ENCODE measurements at regions not wholly inside any gene's neighbourhood (a gene's known extent, or its start where the extent isn't known, plus 50 kb on each side); places are given as distances from the start of the nearest gene placed in this dataset.
"Not testable (repeated sequence)": the region's sequence is repeated elsewhere in the genome, so short reads cannot be mapped to it uniquely, and the experiment has no call there.

DNA sequence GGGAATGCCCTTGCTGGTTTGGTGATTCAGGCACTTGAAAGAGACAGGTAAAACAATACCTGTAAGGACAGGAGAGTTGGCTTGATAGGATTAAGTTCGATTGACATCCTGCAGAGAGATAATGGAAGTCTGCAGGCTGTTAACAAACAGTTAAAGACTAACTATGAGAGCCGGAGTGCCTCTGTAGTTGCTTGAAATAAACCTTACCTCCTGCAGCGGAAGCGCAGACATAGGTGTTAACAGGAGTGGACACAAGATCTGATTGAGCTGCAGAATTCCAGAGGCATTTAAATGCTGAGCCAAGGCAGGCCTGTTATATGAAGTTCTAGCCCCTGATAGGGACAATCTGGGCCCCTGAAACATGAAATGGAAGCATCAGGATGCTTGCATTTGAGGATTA is 416.7 kb upstream of the MAOA start:
- DNase-seq, result no peak

DNA sequence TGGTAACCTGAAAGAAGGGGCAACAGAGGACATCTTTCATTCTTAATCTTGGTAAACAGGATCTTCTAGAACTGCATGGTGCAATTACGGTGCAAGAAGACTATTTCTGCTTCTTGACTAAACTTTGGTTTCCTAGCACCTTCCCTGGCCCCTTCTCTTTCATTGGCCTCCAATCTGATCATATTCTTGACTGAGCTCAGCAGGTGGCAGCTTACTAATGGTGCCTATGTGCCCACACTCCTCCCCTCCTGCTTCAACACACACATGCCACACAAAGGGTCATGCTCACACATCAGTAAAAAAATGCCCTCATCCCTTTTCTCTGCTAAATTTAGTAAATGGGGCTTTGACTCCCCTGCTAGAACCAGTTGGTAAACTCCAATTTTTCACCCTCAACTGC is 400.5 kb upstream of the MAOA start:
- no peak for DNase-seq

DNA sequence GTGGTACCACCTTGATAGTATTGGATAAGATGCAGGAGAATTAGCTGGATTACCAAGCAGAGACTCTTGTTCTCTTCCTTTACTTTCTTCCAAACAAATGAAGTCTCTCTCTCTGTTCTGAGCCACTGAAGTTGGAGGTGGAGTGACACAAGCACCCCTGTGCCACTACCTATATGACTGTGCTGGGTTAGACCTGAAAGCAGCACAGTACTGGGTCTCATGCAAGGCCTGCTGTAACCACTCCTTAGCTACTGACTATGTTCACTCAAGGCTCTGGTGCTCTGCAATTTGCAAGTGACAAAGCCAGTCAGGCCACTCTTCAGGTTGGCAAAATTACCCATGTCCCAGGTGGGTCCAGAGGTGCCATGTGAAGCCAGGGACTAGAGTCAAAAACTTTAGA is 389.6 kb upstream of the MAOA start:
- DNase-seq, result no peak

DNA sequence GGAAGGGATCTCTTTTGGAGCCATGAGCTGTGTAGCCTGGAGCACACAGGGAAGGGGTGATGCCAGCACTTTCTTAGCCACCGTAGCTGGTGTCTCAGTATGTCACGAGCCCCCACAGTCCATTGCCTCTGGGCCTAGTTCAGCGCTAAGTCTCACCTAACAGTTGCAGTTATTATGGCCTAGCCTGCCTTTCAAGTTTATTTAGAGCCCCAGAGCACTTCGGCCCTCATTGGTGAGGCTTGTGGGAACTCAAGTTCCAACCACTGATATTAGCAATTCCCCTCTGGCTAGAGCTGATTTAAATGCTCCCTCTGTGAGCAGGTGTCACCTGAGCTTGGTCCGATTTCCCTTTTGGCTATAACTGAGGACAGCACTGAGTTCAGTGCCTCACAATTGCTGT is 388.4 kb upstream of the MAOA start:
- no peak for DNase-seq

- no peak for DNase-seq
These were observed 386.9 kb upstream of the MAOA start for GRCh38 chrX:43269201-43269600.

- DNase-seq, result no peak
These were observed 378.2 kb upstream of the MAOA start for GRCh38 chrX:43277879-43278278.

- no peak for DNase-seq
These were observed 377.7 kb upstream of the MAOA start for GRCh38 chrX:43278440-43278839.

GRCh38 chrX:43279341-43279808 is 376.7 kb upstream of the MAOA start:
- no peak for DNase-seq

GRCh38 chrX:43283187-43283586 is 372.9 kb upstream of the MAOA start:
- DNase-seq, result no peak

GRCh38 chrX:43311625-43312024 is 344.5 kb upstream of the MAOA start:
- DNase-seq, result not testable (repeated sequence)

GRCh38 chrX:43313035-43313434 is 343.1 kb upstream of the MAOA start:
- no peak for DNase-seq

DNA sequence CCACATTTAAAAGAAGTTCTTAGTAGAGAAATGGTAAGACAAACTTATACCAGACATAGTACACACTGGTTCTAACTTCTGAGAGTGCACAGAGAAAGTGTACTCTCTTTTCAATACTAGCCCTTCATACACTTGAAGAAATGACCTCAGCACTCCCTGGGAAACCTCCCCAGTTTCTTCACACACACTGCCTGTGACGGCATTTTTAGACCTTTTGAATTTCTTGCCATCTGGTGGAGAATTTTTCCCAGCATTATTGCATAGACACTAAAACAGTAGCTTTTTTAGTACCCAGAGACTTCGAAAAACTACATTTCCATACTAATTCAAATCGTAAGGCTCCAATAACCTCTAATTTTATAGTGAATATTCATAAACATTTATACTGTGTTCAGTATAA is 341.6 kb upstream of the MAOA start:
- DNase-seq, result no peak

- DNase-seq, result no peak
These were observed 340.5 kb upstream of the MAOA start for GRCh38 chrX:43315622-43316021.

GRCh38 chrX:43316146-43316545 is 340.0 kb upstream of the MAOA start:
- no peak for DNase-seq

- DNase-seq, result no peak
These were observed 338.7 kb upstream of the MAOA start for GRCh38 chrX:43317378-43317777.

- DNase-seq, result no peak
These were observed 327.6 kb upstream of the MAOA start for GRCh38 chrX:43328358-43328946.

- no peak for DNase-seq
These were observed 322.6 kb upstream of the MAOA start for GRCh38 chrX:43333543-43333942.

DNA sequence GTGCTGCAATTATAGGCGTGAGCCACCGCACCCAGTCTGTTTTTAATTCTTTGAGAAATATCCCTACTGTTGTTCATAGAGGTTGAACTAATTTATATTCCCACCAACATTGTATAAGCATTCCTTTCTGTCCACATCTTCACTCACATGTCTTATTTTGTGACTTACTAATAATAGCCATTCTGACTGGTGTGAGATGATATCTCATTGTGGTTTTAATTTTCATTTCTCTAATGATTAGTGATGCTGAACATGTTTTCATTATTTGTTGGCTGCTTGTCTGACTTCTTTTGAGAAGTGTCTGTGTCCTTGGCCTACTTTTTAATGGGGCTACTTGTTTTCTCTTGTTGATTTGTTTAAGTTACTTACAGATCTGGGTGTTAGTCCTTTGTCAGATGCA is 310.9 kb upstream of the MAOA start:
- DNase-seq, result no peak

- DNase-seq, result peak; percentile 19
These were observed 306.7 kb upstream of the MAOA start for GRCh38 chrX:43349363-43349762.

DNA sequence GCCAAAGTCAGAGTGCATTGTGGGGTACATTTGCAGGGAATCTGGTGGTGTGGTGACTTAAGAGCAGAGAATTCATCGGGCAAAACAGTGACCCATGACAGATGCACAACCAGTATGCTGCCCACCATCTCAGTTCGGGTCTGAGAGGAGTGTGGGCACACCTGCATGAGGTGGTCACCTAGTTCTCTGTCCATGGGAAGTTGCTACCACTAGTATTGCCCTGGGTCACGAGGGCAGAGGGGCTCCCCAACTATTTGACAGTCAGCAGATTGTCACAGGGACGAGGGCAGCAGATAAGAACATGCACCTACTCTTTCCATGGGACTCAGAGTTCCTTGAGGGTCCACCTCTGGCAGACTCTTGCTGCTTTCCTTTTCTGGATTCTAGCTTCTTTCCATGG is 305.2 kb upstream of the MAOA start:
- no peak for DNase-seq

GRCh38 chrX:43357741-43358140 is 298.4 kb upstream of the MAOA start:
- DNase-seq, result no peak

DNA sequence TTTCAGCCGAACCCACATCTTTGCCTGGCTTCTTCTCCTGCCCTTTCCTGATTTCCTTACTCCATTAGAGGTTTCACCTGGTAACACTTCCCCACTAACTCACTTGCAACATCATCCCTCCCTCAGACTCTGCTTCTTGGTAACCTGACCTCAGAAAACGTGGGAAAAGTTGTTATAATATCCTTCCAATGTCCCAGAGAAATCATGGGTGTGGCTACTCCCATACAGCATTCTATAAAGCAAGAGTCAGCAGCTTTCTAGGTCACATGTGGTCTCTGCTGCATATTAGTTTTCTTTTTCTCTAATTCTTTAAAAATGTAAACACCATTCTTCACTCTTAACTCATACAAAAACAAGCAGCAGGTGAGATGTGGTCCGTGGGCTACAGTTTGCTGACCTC is 283.1 kb upstream of the MAOA start:
- DNase-seq, result no peak

DNA sequence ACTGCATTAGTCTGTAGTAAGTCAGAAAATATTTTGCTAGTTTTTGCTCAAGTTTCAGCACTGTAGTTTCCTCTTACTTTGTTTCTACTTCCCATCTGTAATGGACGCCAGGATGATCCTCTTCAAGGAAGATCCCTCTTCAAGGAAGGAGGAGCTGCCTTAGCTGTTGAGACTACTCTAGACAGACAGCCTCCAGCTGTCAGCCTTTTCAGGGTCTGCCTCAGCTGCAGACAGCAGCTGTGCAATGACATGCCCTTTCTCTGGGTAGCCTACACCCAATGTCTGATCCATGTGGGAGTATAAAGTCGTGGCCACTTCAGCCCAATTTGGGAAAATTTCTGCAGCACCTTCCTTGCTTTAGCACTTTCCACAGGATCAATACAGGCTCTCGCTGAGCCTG is 281.0 kb upstream of the MAOA start:
- DNase-seq, result no peak

- DNase-seq, result no peak
These were observed 275.4 kb upstream of the MAOA start for GRCh38 chrX:43380704-43381103.

DNA sequence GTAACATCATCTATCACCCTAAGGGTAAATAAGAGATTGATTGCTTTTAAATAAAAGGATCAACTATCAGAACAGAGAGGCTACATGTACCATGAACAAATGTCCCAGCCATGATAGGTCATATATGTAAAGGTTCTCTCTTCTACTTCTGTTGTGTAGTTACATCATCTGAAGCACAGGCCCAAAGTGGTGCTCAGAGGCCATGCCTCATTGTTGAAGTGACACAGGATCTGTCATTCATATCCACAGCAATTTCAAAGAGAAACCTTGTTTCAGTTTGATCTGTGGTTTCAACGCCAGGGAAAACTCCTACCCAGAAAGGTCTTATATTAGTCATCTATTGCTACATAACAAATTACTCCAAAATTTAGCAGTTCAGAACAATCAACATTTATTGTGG is 269.2 kb upstream of the MAOA start:
- DNase-seq, result no peak

DNA sequence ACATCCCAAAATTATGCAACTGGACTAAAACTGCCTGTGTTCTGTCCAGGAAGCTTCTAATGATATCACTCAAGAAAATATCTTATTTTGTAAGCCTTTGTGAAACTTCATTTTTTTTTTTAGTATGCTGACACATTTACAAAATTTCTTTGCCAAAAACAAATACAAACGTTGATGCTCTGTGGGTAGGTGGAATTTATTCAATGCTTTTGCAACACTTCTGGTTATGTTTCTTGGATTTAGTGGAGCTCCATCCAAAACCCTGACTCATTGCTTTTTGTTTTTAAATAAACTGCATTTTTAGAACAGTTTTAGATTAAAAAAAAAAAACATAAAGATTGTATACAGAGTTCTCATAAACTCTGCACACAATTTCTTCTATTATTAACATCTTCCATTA is 250.9 kb upstream of the MAOA start:
- DNase-seq, result no peak
